RWPE2 (cell line): ENCODE measurements at regions not wholly inside any gene's neighbourhood (a gene's known extent, or its start where the extent isn't known, plus 50 kb on each side); places are given as distances from the start of the nearest gene placed in this dataset.
A peak's percentile ranks its signal among the peaks of the same experiment; 100 is the strongest.
"Not testable (repeated sequence)": the region's sequence is repeated elsewhere in the genome, so short reads cannot be mapped to it uniquely, and the experiment has no call there.

Experiments
- ATAC-seq: fragments of 200-7000 bp; cut with Tn5 transposase; 3 replicates; pipeline ENCODE4 v1.9.1; 2021; ENCODE audit warnings: low read depth
- DNase-seq: peaks from one replicate; pipeline ENCODE4 v3.0.0-alpha.2; 2020; ENCODE audit warnings: low spot score
- H3K27ac ChIP-seq: fragments of 450-650 bp; 2 replicates; pipeline ENCODE4 v1.5.1; 2017; ENCODE audit warnings: mild to moderate bottlenecking; ENCODE audit not compliant: poor library complexity, severe bottlenecking
- H3K27me3 ChIP-seq: fragments of 250-450 bp; sonication (Bioruptor Pico); 2 replicates; pipeline ENCODE4 v1.5.1; 2021; ENCODE audit warnings: mild to moderate bottlenecking, moderate library complexity; ENCODE audit not compliant: insufficient read depth, poor library complexity, severe bottlenecking
- H3K36me3 ChIP-seq: fragments of 250-450 bp; sonication (Bioruptor Pico); 2 replicates; pipeline ENCODE4 v1.5.1; 2020; ENCODE audit warnings: low read depth, mild to moderate bottlenecking, moderate library complexity
- H3K4me1 ChIP-seq: fragments of 250-450 bp; sonication (Bioruptor Pico); 2 replicates; pipeline ENCODE4 v1.5.1; 2021; ENCODE audit warnings: mild to moderate bottlenecking, moderate library complexity; ENCODE audit not compliant: insufficient read depth, poor library complexity, severe bottlenecking
- H3K4me3 ChIP-seq: fragments of 250-450 bp; sonication (Bioruptor Pico); 2 replicates; pipeline ENCODE4 v1.5.1; 2021; ENCODE audit warnings: mild to moderate bottlenecking, moderate library complexity; ENCODE audit not compliant: severe bottlenecking
- H3K9me3 ChIP-seq: fragments of 250-450 bp; sonication (Bioruptor Pico); 2 replicates; pipeline ENCODE4 v1.5.1; 2021; ENCODE audit warnings: mild to moderate bottlenecking, moderate library complexity; ENCODE audit not compliant: severe bottlenecking

DNA sequence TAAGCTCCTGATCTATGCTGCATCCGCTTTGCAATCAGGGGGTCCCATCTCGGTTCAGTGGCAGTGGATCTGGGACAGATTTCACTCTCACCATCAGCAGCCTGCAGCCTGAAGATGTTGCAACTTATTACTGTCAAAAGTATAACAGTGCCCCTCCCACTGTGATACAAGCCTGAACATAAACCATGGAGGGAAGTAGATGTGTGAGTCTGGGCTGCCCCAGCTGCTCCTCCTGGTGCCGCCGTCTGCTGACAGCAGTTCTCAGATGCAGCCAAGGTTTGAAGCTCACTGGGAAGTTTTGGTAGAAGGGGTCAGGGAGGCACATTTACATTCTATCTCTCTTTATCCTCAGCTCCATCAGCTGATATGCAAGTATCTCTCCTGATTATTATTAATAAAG is 1277.7 kb downstream of the RPIA start:
- not testable (repeated sequence) for H3K9me3 ChIP-seq, H3K27me3 ChIP-seq, DNase-seq

DNA sequence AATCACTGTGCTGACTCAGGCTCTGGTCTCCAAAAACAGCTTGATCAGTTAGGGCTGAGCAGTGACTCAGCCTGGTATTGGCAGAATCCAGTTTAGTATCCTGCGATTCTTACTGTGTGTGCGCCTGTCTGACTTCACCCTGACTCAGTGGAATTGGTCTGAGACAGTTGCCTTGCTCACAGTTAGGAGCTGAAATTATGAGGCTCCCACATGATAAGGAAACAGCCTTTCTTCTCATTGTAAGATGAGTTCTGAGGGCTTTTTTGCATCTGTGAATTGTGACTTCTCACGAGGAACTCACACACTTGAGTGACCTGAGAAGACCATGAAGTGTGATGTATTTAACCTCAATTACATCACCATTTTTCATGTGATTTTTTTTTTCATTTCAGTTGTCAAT is 1282.4 kb downstream of the RPIA start:
- H3K4me1 ChIP-seq, H3K27ac ChIP-seq, H3K36me3 ChIP-seq, H3K4me3 ChIP-seq, DNase-seq, H3K27me3 ChIP-seq, H3K9me3 ChIP-seq: not testable (repeated sequence)
- ATAC-seq: peak; percentile 78

More for the DNA sequence above, 1277.7 kb downstream of the RPIA start:
- H3K27ac ChIP-seq, H3K36me3 ChIP-seq, H3K4me1 ChIP-seq, H3K4me3 ChIP-seq: not testable (repeated sequence)
- ATAC-seq: peak; percentile 51; the same call in 2 of the 3 replicates

DNA sequence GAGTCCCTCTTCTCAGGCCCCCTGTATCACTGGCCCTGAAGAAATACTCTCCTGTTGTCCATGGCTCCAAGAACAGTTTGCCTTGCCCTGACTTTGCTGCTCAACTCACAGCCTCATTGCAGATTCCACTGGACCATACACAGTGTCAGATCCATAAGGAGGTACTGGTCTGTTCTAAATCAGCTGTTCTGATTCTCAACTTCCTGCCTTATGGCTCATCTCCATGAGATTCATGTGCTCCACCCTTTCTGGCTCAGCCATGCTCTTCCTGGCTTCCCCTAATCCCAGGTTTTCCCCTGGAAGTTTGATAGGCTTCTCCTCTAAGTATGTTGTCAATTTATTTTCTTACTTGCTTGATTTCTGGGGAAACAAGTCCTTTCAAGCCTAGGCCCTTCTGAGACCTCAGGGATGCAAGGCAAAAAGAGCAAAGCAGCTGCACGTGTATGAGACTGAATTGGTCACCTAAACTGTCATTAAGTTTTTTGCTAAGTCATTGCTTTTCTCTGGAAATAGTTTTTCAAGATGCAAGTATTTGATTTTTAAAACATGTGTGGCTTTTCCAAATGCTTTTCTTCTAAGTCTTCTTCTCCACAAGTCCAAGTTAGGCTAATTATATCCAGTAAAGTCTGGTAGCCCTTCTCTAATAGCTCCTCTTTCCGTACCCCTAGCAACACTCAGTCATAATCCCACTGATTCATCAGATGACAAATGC is 1288.5 kb downstream of the RPIA start:
- not testable (repeated sequence) for H3K4me1 ChIP-seq, H3K36me3 ChIP-seq, DNase-seq, ATAC-seq, H3K27ac ChIP-seq, H3K27me3 ChIP-seq, H3K4me3 ChIP-seq, H3K9me3 ChIP-seq

DNA sequence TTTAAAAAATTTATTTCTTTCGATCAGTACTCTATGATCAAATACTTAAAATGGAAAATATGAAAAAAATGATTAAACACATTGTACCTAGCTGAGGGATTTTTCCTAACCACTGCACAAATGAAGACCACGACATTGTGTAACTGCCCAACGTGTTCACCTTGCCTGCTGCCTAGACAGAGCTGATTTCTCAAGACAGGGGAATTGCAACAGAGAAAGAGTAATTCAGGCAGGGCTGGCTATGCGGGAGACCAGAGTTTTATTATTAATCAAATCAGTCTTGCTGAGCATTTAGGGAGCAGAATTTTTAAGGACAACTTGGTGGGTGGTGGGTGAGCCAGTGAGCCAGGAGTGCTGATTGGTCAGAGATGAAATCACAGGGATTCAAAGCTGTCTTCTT is 1290.8 kb downstream of the RPIA start:
- not testable (repeated sequence) for H3K27ac ChIP-seq, H3K36me3 ChIP-seq, H3K4me1 ChIP-seq, ATAC-seq, H3K4me3 ChIP-seq, H3K27me3 ChIP-seq, DNase-seq, H3K9me3 ChIP-seq

DNA sequence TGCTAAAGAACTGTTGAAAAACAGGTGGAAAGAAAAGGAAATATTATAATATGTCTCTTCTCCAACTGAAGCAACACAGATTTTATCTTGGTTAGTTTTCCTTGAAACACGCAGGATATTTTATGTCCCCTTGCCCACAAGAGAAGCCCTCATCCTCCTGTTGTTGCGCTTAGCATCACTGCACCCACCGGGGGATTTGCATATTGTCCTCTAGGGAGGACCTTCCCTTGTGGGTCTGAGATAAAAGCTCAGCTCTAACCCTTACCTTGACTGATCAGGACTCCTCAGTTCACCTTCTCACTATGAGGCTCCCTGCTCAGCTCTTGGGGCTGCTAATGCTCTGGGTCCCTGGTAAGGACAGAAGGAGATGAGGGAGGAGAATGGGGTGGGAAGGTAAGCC is 1294.2 kb downstream of the RPIA start:
- not testable (repeated sequence) for ATAC-seq, H3K27ac ChIP-seq, H3K9me3 ChIP-seq, H3K36me3 ChIP-seq, H3K4me3 ChIP-seq, H3K27me3 ChIP-seq, DNase-seq, H3K4me1 ChIP-seq

DNA sequence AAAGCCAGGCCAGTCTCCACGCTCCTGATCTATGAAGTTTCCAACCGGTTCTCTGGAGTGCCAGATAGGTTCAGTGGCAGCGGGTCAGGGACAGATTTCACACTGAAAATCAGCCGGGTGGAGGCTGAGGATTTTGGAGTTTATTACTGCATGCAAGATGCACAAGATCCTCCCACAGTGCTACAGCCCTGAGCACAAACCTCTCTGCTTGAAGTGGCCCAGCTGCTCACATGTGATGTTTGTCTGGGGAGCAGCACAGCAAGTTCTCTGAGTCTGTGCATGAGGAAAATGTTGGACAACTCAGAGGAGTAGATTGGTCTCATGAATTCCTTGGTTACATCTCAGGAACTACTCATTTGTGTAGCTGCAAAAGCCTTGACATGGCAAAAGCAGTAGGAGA is 1295.1 kb downstream of the RPIA start:
- H3K36me3 ChIP-seq, ATAC-seq, H3K27ac ChIP-seq, H3K4me1 ChIP-seq, H3K27me3 ChIP-seq, DNase-seq, H3K4me3 ChIP-seq, H3K9me3 ChIP-seq: not testable (repeated sequence)

DNA sequence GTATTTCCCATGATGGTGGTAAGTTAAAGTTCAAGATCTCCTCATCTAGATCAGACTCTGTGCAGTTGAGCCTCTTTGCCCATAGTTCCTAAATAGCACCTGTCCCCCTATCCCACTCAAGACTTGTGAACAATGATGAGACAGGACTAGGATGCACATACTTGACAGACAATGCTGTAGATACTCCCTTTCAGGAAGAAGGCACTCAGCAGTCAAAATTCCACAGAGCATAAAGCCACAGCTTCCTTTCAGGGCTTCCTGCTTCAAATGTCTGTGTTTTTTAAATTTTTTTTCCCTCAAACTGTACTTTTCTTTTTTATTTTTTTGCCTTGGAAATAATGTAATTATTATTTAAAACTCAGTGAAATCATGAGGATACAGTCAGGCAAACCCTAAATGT is 1305.3 kb downstream of the RPIA start:
- H3K27me3 ChIP-seq, DNase-seq, H3K36me3 ChIP-seq, H3K9me3 ChIP-seq, H3K4me3 ChIP-seq, H3K4me1 ChIP-seq, H3K27ac ChIP-seq, ATAC-seq: not testable (repeated sequence)

DNA sequence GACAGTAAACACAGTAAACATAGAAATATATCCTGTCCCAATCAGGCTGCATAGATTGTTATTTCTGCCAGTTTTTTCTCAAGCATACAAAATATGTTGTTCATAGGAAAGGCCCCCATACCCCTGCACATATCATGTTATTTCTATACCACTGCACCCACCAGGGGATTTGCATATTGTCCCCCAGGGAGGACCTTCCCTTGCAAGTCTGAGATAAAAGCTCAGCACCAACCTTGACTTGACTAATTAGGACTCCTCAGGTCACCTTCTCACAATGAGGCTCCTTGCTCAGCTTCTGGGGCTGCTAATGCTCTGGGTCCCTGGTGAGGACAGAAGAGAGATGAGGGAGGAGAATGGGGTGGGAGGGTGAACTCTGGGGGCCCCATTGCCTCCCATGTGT is 1313.1 kb downstream of the RPIA start:
- not testable (repeated sequence) for H3K36me3 ChIP-seq, H3K4me1 ChIP-seq, ATAC-seq, H3K27ac ChIP-seq, H3K27me3 ChIP-seq, DNase-seq, H3K9me3 ChIP-seq, H3K4me3 ChIP-seq

DNA sequence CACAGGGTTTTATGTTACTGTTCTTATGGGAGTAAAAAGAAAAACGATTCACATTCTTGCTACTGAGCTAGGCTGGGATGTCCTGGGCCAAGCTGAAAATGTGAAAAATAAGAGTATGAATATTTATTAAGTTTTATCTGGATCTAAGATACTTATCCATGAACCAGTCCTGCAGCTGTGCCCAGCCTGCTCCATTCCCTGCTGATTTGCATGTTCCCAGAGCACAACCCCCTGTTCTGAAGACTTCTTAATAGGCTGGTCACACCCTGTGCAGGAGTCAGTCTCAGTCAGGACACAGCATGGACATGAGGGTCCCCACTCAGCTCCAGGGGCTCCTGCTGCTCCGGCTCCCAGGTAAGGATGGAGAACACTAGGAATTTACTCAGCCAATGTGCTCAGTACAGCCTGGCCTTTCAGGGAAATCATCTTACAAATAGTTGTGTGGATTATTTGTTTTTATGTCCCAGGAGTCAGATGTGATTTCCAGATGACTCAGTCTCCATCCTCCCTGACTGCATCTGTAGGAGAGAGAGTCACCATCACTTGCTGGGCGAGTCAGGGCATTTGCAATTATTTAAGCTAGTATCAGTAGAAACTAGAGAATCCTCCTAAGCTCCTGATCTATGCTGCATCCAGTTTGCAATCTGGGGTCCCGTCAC is 1319.1 kb downstream of the RPIA start:
- H3K4me1 ChIP-seq: not testable (repeated sequence)

DNA sequence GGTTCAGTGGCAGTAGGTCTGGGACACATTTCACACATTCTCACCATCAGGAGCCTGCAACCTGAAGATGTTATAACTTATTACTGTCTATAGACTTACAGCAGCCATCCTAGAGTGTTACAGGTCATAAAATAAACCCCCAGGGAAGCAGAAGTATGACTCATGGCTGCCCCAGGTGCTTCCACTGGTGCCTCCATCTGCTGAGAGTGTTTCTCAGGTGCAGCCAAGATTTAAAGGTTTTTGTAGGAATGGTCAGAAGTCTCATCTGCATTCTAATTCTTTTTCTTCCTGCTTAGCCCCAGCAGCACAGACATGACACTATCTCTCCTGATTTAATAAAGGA is 1319.6 kb downstream of the RPIA start:
- H3K27ac ChIP-seq, ATAC-seq, H3K27me3 ChIP-seq, H3K4me3 ChIP-seq, H3K4me1 ChIP-seq, H3K9me3 ChIP-seq, DNase-seq, H3K36me3 ChIP-seq: not testable (repeated sequence)

More for the DNA sequence above, 1319.1 kb downstream of the RPIA start:
- H3K27me3 ChIP-seq, H3K4me3 ChIP-seq, H3K36me3 ChIP-seq, DNase-seq, ATAC-seq, H3K9me3 ChIP-seq, H3K27ac ChIP-seq: not testable (repeated sequence)

DNA sequence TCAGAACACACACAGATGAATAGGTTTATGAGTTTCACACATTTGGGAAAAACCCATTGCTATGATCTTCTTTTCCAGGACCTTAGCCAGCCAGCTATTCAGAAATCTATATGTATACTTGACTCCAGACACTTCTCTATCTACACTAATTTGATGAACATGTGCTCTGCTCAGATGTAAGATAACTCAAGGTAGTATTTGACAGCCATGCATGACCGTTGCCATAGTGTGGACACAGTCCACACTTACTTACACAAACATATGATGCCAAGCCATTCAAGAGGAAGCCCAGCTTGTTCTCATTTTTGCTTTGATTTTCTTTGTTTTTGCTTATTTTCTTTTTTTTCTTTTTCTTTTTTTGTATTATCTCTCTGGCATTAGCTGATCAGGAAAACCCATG is 1328.4 kb downstream of the RPIA start:
- H3K27me3 ChIP-seq, DNase-seq, H3K36me3 ChIP-seq, H3K4me3 ChIP-seq, H3K9me3 ChIP-seq, H3K27ac ChIP-seq, ATAC-seq, H3K4me1 ChIP-seq: not testable (repeated sequence)

DNA sequence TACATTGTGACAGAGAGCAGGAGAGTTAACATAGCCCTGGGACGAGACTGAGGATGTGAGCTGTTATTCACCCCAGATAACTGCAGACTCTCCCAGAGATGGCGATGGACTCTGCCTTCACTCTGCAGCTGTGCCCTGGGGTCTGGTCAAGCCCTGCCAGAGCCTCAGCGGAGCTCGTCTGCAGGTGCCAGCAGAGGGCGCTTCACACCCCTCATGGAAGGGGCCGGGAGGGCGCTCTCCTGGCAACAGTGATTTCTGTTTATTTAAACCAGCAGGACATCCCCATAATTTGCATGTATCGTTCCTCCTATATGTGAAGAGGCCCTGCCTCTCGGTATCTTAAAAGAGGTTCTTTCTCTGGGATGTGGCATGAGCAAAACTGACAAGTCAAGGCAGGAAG is 1329.8 kb downstream of the RPIA start:
- H3K9me3 ChIP-seq, H3K27me3 ChIP-seq, DNase-seq, H3K4me3 ChIP-seq, H3K27ac ChIP-seq, H3K36me3 ChIP-seq, H3K4me1 ChIP-seq: not testable (repeated sequence)
- peak; percentile 35; the same call in 1 of the 3 replicates for ATAC-seq
